IPS DF 4.7 (cell line): ENCODE measurements at regions not wholly inside any gene's neighbourhood (a gene's known extent, or its start where the extent isn't known, plus 50 kb on each side); places are given as distances from the start of the nearest gene placed in this dataset.

ENCODE experiments used
- DNase-seq: peaks from one replicate; pipeline ENCODE4 v3.0.0-alpha.2; 2013; ENCODE audit warnings: low spot score; ENCODE audit errors: extremely low read depth

GRCh38 chr15:29428925-29429573, 159.4 kb upstream of the NSMCE3 start:
- DNase-seq = no peak

GRCh38 chr15:29425864-29426263, 156.2 kb upstream of the NSMCE3 start:
- no peak for DNase-seq

- DNase-seq = no peak
Measured at GRCh38 chr15:29424118-29424517, 154.5 kb upstream of the NSMCE3 start.

- no peak for DNase-seq
Measured at GRCh38 chr15:29422606-29423005, 153.0 kb upstream of the NSMCE3 start.

GRCh38 chr15:29420188-29420587, 150.6 kb upstream of the NSMCE3 start:
- no peak for DNase-seq

GRCh38 chr15:29418931-29419330, 149.3 kb upstream of the NSMCE3 start:
- DNase-seq = no peak

GRCh38 chr15:29418178-29418577, 148.6 kb upstream of the NSMCE3 start:
- no peak for DNase-seq

GRCh38 chr15:29411299-29411698, 141.7 kb upstream of the NSMCE3 start:
- no peak for DNase-seq

- no peak for DNase-seq
Measured at GRCh38 chr15:29410338-29410737, 140.7 kb upstream of the NSMCE3 start.

GRCh38 chr15:29409890-29410289, 140.3 kb upstream of the NSMCE3 start:
- no peak for DNase-seq

- DNase-seq = no peak
Measured at GRCh38 chr15:29405564-29405963, 135.9 kb upstream of the NSMCE3 start.

GRCh38 chr15:29403772-29404171, 134.2 kb upstream of the NSMCE3 start:
- DNase-seq = no peak

- no peak for DNase-seq
Measured at GRCh38 chr15:29401644-29402043, 132.0 kb upstream of the NSMCE3 start.

GRCh38 chr15:29400701-29401100, 131.1 kb upstream of the NSMCE3 start:
- DNase-seq = no peak

GRCh38 chr15:29398907-29399306, 129.3 kb upstream of the NSMCE3 start:
- DNase-seq = no peak

GRCh38 chr15:29396176-29396811, 126.7 kb upstream of the NSMCE3 start:
- DNase-seq = no peak

- no peak for DNase-seq
Measured at GRCh38 chr15:29393443-29393842, 123.8 kb upstream of the NSMCE3 start.

GRCh38 chr15:29392358-29392757, 122.7 kb upstream of the NSMCE3 start:
- no peak for DNase-seq

GRCh38 chr15:29390051-29390450, 120.4 kb upstream of the NSMCE3 start:
- DNase-seq = no peak

GRCh38 chr15:29386523-29386922, 116.9 kb upstream of the NSMCE3 start:
- DNase-seq = no peak

GRCh38 chr15:29383367-29383766, 113.7 kb upstream of the NSMCE3 start:
- no peak for DNase-seq

- no peak for DNase-seq
Measured at GRCh38 chr15:29382862-29383261, 113.2 kb upstream of the NSMCE3 start.

GRCh38 chr15:29380466-29380865, 110.8 kb upstream of the NSMCE3 start:
- no peak for DNase-seq
